ENCODE measurements at regions not wholly inside any gene's neighbourhood (a gene's known extent, or its start where the extent isn't known, plus 50 kb on each side); places are given as distances from the start of the nearest gene placed in this dataset.

DNA sequence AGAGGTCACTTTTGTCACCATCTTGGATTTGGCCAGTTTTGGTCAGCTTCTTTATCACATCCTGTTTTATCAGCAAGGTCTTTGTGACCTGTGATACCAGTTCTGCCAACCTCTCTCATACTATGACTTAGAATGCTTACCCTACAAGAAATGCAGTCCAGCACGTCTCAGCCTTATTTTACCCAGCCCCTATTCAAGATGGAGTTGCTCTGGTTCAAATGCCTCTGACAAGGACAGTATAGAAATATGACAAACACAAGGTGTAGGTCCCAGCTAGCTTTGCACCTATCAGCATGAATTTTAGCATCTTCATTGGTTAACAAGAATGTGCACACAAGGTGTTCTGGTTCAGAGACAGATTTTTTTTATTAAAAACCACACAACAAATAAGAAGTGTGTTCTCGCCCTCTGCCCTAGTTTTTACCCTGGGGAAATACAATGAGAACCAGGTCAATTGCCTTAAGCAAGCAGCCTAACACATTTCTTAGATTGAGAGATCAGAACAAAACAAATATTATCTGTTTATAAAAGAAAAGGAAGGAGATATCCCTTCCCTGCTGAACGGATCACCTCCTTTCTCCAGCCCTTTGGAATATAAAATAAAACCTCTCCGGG, 962.3 kb upstream of the PRKX start:
- no peak overlapping the region for H3K27ac ChIP-seq (ENCODE audit: control insufficient read depth, insufficient read depth)
- WGBS (ENCODE audit: insufficient coverage, insufficient replicate concordance, low lambda C conversion rate, missing lambda C conversion rate), result 13% methylated on average over 4 of the region's 4 CpGs
- H3K4me2 ChIP-seq (ENCODE audit: control insufficient read depth, insufficient read depth), result no peak overlapping the region
- ATAC-seq (no peak), FAIRE-seq (no peak), DNase-seq (ENCODE audit: low read depth, low spot score) (no peak)
- ChIA-PET POLR2A (no interaction called here), RAD21 (ENCODE audit: unreplicated experiment) (no interaction called here), CTCF (no interaction called here), SMC1A (ENCODE audit: uncharacterized antibody, unreplicated experiment) (interaction anchor here (1.8 kb wide), 1 partner anchor 11 kb away, joined by 4 read pairs; no protein-coding TSS in a partner anchor)
- TF ChIP-seq, protein P1, sequence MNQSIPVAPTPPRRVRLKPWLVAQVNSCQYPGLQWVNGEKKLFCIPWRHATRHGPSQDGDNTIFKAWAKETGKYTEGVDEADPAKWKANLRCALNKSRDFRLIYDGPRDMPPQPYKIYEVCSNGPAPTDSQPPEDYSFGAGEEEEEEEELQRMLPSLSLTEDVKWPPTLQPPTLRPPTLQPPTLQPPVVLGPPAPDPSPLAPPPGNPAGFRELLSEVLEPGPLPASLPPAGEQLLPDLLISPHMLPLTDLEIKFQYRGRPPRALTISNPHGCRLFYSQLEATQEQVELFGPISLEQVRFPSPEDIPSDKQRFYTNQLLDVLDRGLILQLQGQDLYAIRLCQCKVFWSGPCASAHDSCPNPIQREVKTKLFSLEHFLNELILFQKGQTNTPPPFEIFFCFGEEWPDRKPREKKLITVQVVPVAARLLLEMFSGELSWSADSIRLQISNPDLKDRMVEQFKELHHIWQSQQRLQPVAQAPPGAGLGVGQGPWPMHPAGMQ (IDR thresholded peaks at IDR 0.05; ENCODE audit: borderline replicate concordance), result no peak
- TF ChIP-seq TCF7 (IDR thresholded peaks at IDR 0.05; ENCODE audit: borderline replicate concordance) (no peak), NR2C2 (IDR thresholded peaks at IDR 0.05; ENCODE audit: borderline replicate concordance, control insufficient read depth, insufficient read length, low read depth) (no peak), YBX1 (IDR thresholded peaks at IDR 0.05) (no peak), CBX3 (IDR thresholded peaks at IDR 0.05; ENCODE audit: borderline replicate concordance, low read depth) (no peak), TBL1XR1 (IDR thresholded peaks at IDR 0.05; ENCODE audit: low read depth, low read length) (no peak), SUZ12 (IDR thresholded peaks at IDR 0.05; ENCODE audit: unreplicated experiment) (no peak), CBFB (IDR thresholded peaks at IDR 0.05; ENCODE audit: low read depth) (no peak), CREM (IDR thresholded peaks at IDR 0.05; ENCODE audit: low read depth) (no peak), SREBF2 (IDR thresholded peaks at IDR 0.05; ENCODE audit: low read length) (no peak)
- TF ChIP-seq, protein P2, sequence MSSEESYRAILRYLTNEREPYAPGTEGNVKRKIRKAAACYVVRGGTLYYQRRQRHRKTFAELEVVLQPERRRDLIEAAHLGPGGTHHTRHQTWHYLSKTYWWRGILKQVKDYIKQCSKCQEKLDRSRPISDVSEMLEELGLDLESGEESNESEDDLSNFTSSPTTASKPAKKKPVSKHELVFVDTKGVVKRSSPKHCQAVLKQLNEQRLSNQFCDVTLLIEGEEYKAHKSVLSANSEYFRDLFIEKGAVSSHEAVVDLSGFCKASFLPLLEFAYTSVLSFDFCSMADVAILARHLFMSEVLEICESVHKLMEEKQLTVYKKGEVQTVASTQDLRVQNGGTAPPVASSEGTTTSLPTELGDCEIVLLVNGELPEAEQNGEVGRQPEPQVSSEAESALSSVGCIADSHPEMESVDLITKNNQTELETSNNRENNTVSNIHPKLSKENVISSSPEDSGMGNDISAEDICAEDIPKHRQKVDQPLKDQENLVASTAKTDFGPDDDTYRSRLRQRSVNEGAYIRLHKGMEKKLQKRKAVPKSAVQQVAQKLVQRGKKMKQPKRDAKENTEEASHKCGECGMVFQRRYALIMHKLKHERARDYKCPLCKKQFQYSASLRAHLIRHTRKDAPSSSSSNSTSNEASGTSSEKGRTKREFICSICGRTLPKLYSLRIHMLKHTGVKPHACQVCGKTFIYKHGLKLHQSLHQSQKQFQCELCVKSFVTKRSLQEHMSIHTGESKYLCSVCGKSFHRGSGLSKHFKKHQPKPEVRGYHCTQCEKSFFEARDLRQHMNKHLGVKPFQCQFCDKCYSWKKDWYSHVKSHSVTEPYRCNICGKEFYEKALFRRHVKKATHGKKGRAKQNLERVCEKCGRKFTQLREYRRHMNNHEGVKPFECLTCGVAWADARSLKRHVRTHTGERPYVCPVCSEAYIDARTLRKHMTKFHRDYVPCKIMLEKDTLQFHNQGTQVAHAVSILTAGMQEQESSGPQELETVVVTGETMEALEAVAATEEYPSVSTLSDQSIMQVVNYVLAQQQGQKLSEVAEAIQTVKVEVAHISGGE (CRISPR knock-in tag; IDR thresholded peaks at IDR 0.05), result no peak
- TF ChIP-seq, protein P3, sequence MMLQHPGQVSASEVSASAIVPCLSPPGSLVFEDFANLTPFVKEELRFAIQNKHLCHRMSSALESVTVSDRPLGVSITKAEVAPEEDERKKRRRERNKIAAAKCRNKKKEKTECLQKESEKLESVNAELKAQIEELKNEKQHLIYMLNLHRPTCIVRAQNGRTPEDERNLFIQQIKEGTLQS (IDR thresholded peaks at IDR 0.05; ENCODE audit: borderline replicate concordance, extremely low read depth, low read depth, low read length), result no peak
- no TSS peak for BruUV-seq (replicated peaks)
- no peak overlapping the region for H3K9ac ChIP-seq (ENCODE audit: control insufficient read depth, insufficient read depth, low read length)
- no peak overlapping the region for H3K4me3 ChIP-seq
- H3K79me2 ChIP-seq (ENCODE audit: control insufficient read depth, insufficient read depth, low read length), result no peaks in the 10 kb centered on the region
- in situ Hi-C loops (cut with MboI), result no loop called here
- intact Hi-C loops (cut with micrococcal nuclease; ENCODE audit: unreplicated experiment), result no loop called here
- no peaks in the 10 kb centered on the region for H3K27me3 ChIP-seq (replicated peaks in 1 of 2; ENCODE audit: control insufficient read depth in 2 of 2, insufficient read depth in 2 of 2, low read length in 1 of 2)
- H3K36me3 ChIP-seq (ENCODE audit: control insufficient read depth in 2 of 2, insufficient read depth in 2 of 2, low read length in 1 of 2), result no peaks in the 10 kb centered on the region
- no peaks in the 10 kb centered on the region for H3K9me3 ChIP-seq (replicated peaks; ENCODE audit: control insufficient read depth, insufficient read depth, low read length)
- no peaks in the 10 kb centered on the region for H4K20me1 ChIP-seq (ENCODE audit: control insufficient read depth, insufficient read depth)
- no peaks in the 10 kb centered on the region for H3K4me1 ChIP-seq (ENCODE audit: control insufficient read depth, insufficient read depth, low read length)
- no peak overlapping the region for H2AFZ ChIP-seq (ENCODE audit: control insufficient read depth, low read depth, low read length)

All from GM12878 (cell line).